Upper lobe of right lung (tissue), 1 donor: ENCODE measurements at regions not wholly inside any gene's neighbourhood (a gene's known extent, or its start where the extent isn't known, plus 50 kb on each side); places are given as distances from the start of the nearest gene placed in this dataset.

Experiments
- ATAC-seq: fragments of 200-7000 bp; cut with Tn5 transposase; one replicate; pipeline ENCODE4 v1.9.1; 2020; ENCODE audit warnings: mild to moderate bottlenecking, moderate library complexity
- DNase-seq: peaks from one replicate; pipeline ENCODE4 v3.0.0-alpha.2; 2020
- H3K27ac ChIP-seq: fragments of 200-600 bp; one replicate; pipeline ENCODE4 v1.8.0; 2022
- H3K27me3 ChIP-seq: fragments of 200-600 bp; one replicate; pipeline ENCODE4 v1.8.0; 2022; ENCODE audit warnings: mild to moderate bottlenecking
- H3K36me3 ChIP-seq: fragments of 200-600 bp; one replicate; pipeline ENCODE4 v1.8.0; 2022
- H3K4me1 ChIP-seq: fragments of 200-600 bp; one replicate; pipeline ENCODE4 v1.8.0; 2022
- H3K4me3 ChIP-seq: fragments of 200-600 bp; one replicate; pipeline ENCODE4 v1.8.0; 2022; ENCODE audit warnings: mild to moderate bottlenecking
- H3K9me3 ChIP-seq: fragments of 200-600 bp; one replicate; pipeline ENCODE4 v1.8.0; 2022
- intact Hi-C: fragments of 100-400 bp; cut with DNase I; formaldehyde crosslinking; loops from one replicate; pipeline ENCODE4 v1.11.0; 2022
- TF ChIP-seq, protein P1 (sequence below): fragments of 200-600 bp; IDR thresholded peaks from one replicate; pipeline ENCODE4 v1.8.0; 2022; ENCODE audit warnings: antibody characterized with exemption
- donor health status: DM: no; HTN: yes; CAD: no; lungs with severe emphysema.

- no peaks in the 10 kb centered on the region for H3K9me3 ChIP-seq
- intact Hi-C loops = no loop called here
- H3K4me3 ChIP-seq = no peak overlapping the region
- DNase-seq = no peak
- TF ChIP-seq, protein P1, sequence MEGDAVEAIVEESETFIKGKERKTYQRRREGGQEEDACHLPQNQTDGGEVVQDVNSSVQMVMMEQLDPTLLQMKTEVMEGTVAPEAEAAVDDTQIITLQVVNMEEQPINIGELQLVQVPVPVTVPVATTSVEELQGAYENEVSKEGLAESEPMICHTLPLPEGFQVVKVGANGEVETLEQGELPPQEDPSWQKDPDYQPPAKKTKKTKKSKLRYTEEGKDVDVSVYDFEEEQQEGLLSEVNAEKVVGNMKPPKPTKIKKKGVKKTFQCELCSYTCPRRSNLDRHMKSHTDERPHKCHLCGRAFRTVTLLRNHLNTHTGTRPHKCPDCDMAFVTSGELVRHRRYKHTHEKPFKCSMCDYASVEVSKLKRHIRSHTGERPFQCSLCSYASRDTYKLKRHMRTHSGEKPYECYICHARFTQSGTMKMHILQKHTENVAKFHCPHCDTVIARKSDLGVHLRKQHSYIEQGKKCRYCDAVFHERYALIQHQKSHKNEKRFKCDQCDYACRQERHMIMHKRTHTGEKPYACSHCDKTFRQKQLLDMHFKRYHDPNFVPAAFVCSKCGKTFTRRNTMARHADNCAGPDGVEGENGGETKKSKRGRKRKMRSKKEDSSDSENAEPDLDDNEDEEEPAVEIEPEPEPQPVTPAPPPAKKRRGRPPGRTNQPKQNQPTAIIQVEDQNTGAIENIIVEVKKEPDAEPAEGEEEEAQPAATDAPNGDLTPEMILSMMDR = no peak
- peaks cover 19% of the 10 kb centered on the region for H3K27me3 ChIP-seq
- ATAC-seq = no peak
- H3K4me1 ChIP-seq = no peaks in the 10 kb centered on the region
- H3K27ac ChIP-seq = no peak overlapping the region
- H3K36me3 ChIP-seq = no peaks in the 10 kb centered on the region
These were observed 130.8 kb upstream of the TCERG1L start for GRCh38 chr10:131442271-131442670.

DNA sequence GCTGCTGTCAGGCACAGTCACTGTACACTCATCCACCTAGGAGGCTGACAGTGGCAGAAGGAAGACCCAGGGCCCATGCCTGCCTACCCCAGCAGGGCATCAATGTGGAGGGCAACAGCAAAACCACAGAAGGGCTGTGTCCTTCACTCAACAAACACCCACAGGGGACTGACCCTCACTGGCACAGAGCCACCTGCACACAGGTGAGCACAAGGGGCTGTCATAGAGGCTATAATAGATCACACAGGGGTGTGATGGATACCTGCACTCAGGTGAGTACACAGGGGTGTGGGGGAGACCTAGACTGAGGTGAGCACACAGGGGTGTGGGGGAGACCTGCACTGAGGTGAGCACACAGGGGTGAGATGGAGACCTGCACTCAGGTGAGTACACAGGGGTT is 132.8 kb upstream of the TCERG1L start:
- DNase-seq = peak; percentile 22
- Histone ChIP-seq H3K27me3 (peaks cover 18% of the 10 kb centered on the region), H3K4me1 (no peaks in the 10 kb centered on the region), H3K36me3 (no peaks in the 10 kb centered on the region), H3K4me3 (no peak overlapping the region), H3K9me3 (no peaks in the 10 kb centered on the region), H3K27ac (no peak overlapping the region)
- ATAC-seq = no peak
- intact Hi-C loops = no loop called here
- TF ChIP-seq, protein P1 = no peak

GRCh38 chr10:131444862-131445461 is 133.4 kb upstream of the TCERG1L start:
- TF ChIP-seq, protein P1 = no peak
- Histone ChIP-seq H3K27me3 (peaks cover 11% of the 10 kb centered on the region), H3K9me3 (no peaks in the 10 kb centered on the region), H3K4me1 (no peaks in the 10 kb centered on the region), H3K4me3 (no peak overlapping the region), H3K27ac (no peak overlapping the region), H3K36me3 (no peaks in the 10 kb centered on the region)
- ATAC-seq (no peak), DNase-seq (peak; percentile 21)
- intact Hi-C loops = no loop called here

- ATAC-seq (no peak), DNase-seq (peak; percentile 33)
- Histone ChIP-seq H3K27ac (no peak overlapping the region), H3K9me3 (no peaks in the 10 kb centered on the region), H3K27me3 (peaks cover 6% of the 10 kb centered on the region), H3K4me1 (no peaks in the 10 kb centered on the region), H3K36me3 (no peaks in the 10 kb centered on the region), H3K4me3 (no peak overlapping the region)
- TF ChIP-seq, protein P1 = no peak
- intact Hi-C loops = no loop called here
These were observed 134.1 kb upstream of the TCERG1L start for GRCh38 chr10:131445623-131446022.

DNA sequence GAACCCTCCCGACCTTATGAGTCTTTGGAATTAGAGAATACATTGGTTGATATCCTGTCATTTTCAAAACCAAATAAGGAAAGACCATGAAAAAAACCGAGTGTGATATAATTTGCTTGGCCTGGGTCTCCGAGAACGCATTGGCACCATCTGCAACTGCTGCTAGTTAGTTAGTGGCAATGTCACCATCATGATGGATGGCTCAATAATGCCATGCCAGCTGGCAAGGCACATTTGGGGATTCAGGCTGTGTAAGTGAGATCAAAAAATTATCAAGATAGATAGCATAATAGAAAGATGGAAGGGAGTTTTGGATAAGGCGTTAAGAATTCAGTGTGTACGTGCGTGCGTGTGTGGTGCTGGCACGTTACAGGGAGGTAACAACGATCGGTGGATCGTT is 134.7 kb upstream of the TCERG1L start:
- Histone ChIP-seq H3K27me3 (peaks cover 3% of the 10 kb centered on the region), H3K36me3 (no peaks in the 10 kb centered on the region), H3K4me1 (no peaks in the 10 kb centered on the region), H3K4me3 (no peak overlapping the region), H3K9me3 (no peaks in the 10 kb centered on the region), H3K27ac (no peak overlapping the region)
- DNase-seq (no peak), ATAC-seq (no peak)
- intact Hi-C loops = no loop called here
- TF ChIP-seq, protein P1 = no peak

DNA sequence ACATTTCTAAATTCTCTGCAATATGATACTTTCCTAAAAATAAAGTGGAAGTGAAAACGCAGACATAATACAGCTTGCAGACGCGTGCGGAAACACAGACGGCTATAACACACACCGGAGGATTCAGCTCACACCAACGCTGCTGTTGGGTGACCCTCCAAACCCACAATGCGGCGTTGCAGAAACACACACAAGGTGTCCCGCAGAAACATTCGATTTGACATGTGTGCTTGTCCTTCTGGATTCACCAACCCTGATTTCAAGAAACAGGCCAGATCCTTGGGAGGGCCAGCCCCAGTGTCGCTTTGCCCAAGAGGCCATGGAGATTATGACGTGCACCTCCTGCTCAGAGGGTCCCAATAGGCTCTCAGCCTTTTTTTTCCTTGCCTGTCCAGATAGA is 136.7 kb upstream of the TCERG1L start:
- no peaks in the 10 kb centered on the region for H3K36me3 ChIP-seq
- H3K27ac ChIP-seq = no peak overlapping the region
- intact Hi-C loops = no loop called here
- no peak for ATAC-seq
- TF ChIP-seq, protein P1 = no peak
- no peak for DNase-seq
- H3K27me3 ChIP-seq = peaks cover 6% of the 10 kb centered on the region
- H3K4me3 ChIP-seq = no peak overlapping the region
- no peaks in the 10 kb centered on the region for H3K4me1 ChIP-seq
- H3K9me3 ChIP-seq = no peaks in the 10 kb centered on the region
